ENCODE measurements at regions not wholly inside any gene's neighbourhood (a gene's known extent, or its start where the extent isn't known, plus 50 kb on each side); places are given as distances from the start of the nearest gene placed in this dataset.

GRCh38 chr9:7407246-7407645 is 392.3 kb downstream of the DMAC1 start:
- no peak for FAIRE-seq

GRCh38 chr9:7405924-7406604 is 393.5 kb downstream of the DMAC1 start:
- TF ChIP-seq POLR2AphosphoS5 (IDR thresholded peaks at IDR 0.05; ENCODE audit: low read depth, low read length) (no peak), POLR2A (IDR thresholded peaks at IDR 0.05; ENCODE audit: low read depth, low read length) (no peak), TAF1 (IDR thresholded peaks at IDR 0.05; ENCODE audit: borderline replicate concordance, low read depth, low read length) (no peak)
- no peak for FAIRE-seq
- no peak for DNase-seq (ENCODE audit: insufficient read length)

More at GRCh38 chr9:7407246-7407645, 392.3 kb downstream of the DMAC1 start:
- TF ChIP-seq TAF1 (IDR thresholded peaks at IDR 0.05; ENCODE audit: borderline replicate concordance, low read depth, low read length), result no peak
- no peak for TF ChIP-seq POLR2A (IDR thresholded peaks at IDR 0.05; ENCODE audit: low read depth, low read length)
- no peak for TF ChIP-seq POLR2AphosphoS5 (IDR thresholded peaks at IDR 0.05; ENCODE audit: low read depth, low read length)
- no peak for DNase-seq (ENCODE audit: insufficient read length)

- TF ChIP-seq POLR2A (IDR thresholded peaks at IDR 0.05; ENCODE audit: low read depth, low read length) (no peak), POLR2AphosphoS5 (IDR thresholded peaks at IDR 0.05; ENCODE audit: low read depth, low read length) (no peak), TAF1 (IDR thresholded peaks at IDR 0.05; ENCODE audit: borderline replicate concordance, low read depth, low read length) (no peak)
- DNase-seq (ENCODE audit: insufficient read length) (no peak), FAIRE-seq (no peak)
These were observed 395.6 kb downstream of the DMAC1 start for GRCh38 chr9:7403839-7404487.

- DNase-seq (ENCODE audit: insufficient read length) (no peak), FAIRE-seq (no peak)
- TF ChIP-seq TAF1 (IDR thresholded peaks at IDR 0.05; ENCODE audit: borderline replicate concordance, low read depth, low read length), result no peak
- TF ChIP-seq POLR2A (IDR thresholded peaks at IDR 0.05; ENCODE audit: low read depth, low read length), result no peak
- no peak for TF ChIP-seq POLR2AphosphoS5 (IDR thresholded peaks at IDR 0.05; ENCODE audit: low read depth, low read length)
These were observed 396.6 kb downstream of the DMAC1 start for GRCh38 chr9:7403028-7403389.

- FAIRE-seq (no peak), DNase-seq (ENCODE audit: insufficient read length) (no peak)
- TF ChIP-seq TAF1 (IDR thresholded peaks at IDR 0.05; ENCODE audit: borderline replicate concordance, low read depth, low read length), result no peak
- no peak for TF ChIP-seq POLR2AphosphoS5 (IDR thresholded peaks at IDR 0.05; ENCODE audit: low read depth, low read length)
These were observed 397.1 kb downstream of the DMAC1 start for GRCh38 chr9:7402334-7403027.

GRCh38 chr9:7401116-7401515 is 398.5 kb downstream of the DMAC1 start:
- TF ChIP-seq TAF1 (IDR thresholded peaks at IDR 0.05; ENCODE audit: borderline replicate concordance, low read depth, low read length), result no peak
- TF ChIP-seq POLR2AphosphoS5 (IDR thresholded peaks at IDR 0.05; ENCODE audit: low read depth, low read length), result no peak
- TF ChIP-seq POLR2A (IDR thresholded peaks at IDR 0.05; ENCODE audit: low read depth, low read length), result no peak
- FAIRE-seq (no peak), DNase-seq (ENCODE audit: insufficient read length) (no peak)

GRCh38 chr9:7394002-7394774 is 405.4 kb downstream of the DMAC1 start:
- no peak for DNase-seq (ENCODE audit: insufficient read length)
- TF ChIP-seq POLR2AphosphoS5 (IDR thresholded peaks at IDR 0.05; ENCODE audit: low read depth, low read length) (no peak), POLR2A (IDR thresholded peaks at IDR 0.05; ENCODE audit: low read depth, low read length) (no peak), TAF1 (IDR thresholded peaks at IDR 0.05; ENCODE audit: borderline replicate concordance, low read depth, low read length) (no peak)
- no peak for FAIRE-seq

- FAIRE-seq, result no peak
- TF ChIP-seq POLR2A (IDR thresholded peaks at IDR 0.05; ENCODE audit: low read depth, low read length), result no peak
- TF ChIP-seq TAF1 (IDR thresholded peaks at IDR 0.05; ENCODE audit: borderline replicate concordance, low read depth, low read length), result no peak
- no peak for TF ChIP-seq POLR2AphosphoS5 (IDR thresholded peaks at IDR 0.05; ENCODE audit: low read depth, low read length)
- DNase-seq (ENCODE audit: insufficient read length), result no peak
These were observed 407.4 kb downstream of the DMAC1 start for GRCh38 chr9:7392148-7392547.

GRCh38 chr9:7388755-7389154 is 410.8 kb downstream of the DMAC1 start:
- FAIRE-seq (no peak), DNase-seq (ENCODE audit: insufficient read length) (no peak)
- TF ChIP-seq TAF1 (IDR thresholded peaks at IDR 0.05; ENCODE audit: borderline replicate concordance, low read depth, low read length) (no peak), POLR2AphosphoS5 (IDR thresholded peaks at IDR 0.05; ENCODE audit: low read depth, low read length) (no peak)

- no peak for DNase-seq (ENCODE audit: insufficient read length)
These were observed 411.7 kb downstream of the DMAC1 start for GRCh38 chr9:7387840-7388239.

GRCh38 chr9:7382304-7382703 is 417.3 kb downstream of the DMAC1 start:
- FAIRE-seq (no peak), DNase-seq (ENCODE audit: insufficient read length) (no peak)
- TF ChIP-seq POLR2AphosphoS5 (IDR thresholded peaks at IDR 0.05; ENCODE audit: low read depth, low read length) (no peak), TAF1 (IDR thresholded peaks at IDR 0.05; ENCODE audit: borderline replicate concordance, low read depth, low read length) (no peak), POLR2A (IDR thresholded peaks at IDR 0.05; ENCODE audit: low read depth, low read length) (no peak)

More at GRCh38 chr9:7387840-7388239, 411.7 kb downstream of the DMAC1 start:
- TF ChIP-seq TAF1 (IDR thresholded peaks at IDR 0.05; ENCODE audit: borderline replicate concordance, low read depth, low read length), result no peak
- no peak for TF ChIP-seq POLR2AphosphoS5 (IDR thresholded peaks at IDR 0.05; ENCODE audit: low read depth, low read length)
- TF ChIP-seq POLR2A (IDR thresholded peaks at IDR 0.05; ENCODE audit: low read depth, low read length), result no peak
- FAIRE-seq, result no peak
